Activated CD4-positive, alpha-beta T cell treated with anti-CD3 and anti-CD28 coated beads, Interleukin-2, amount 50 U/mL, for 4 hours (primary cell): ENCODE measurements at regions not wholly inside any gene's neighbourhood (a gene's known extent, or its start where the extent isn't known, plus 50 kb on each side); places are given as distances from the start of the nearest gene placed in this dataset.
"Not testable (repeated sequence)": the region's sequence is repeated elsewhere in the genome, so short reads cannot be mapped to it uniquely, and the experiment has no call there.

ENCODE experiments used
- DNase-seq, 2 experiments: peaks; one replicate each; pipeline ENCODE4 v3.0.0-alpha.2; 2020

GRCh38 chr3:102353805-102354204 lies 81.0 kb upstream of the ZPLD1 start:
- no peak for DNase-seq

- DNase-seq: no peak
Observed at GRCh38 chr3:102354818-102355515, 79.8 kb upstream of the ZPLD1 start.

- no peak for DNase-seq
Observed at GRCh38 chr3:102356506-102356905, 78.3 kb upstream of the ZPLD1 start.

DNA sequence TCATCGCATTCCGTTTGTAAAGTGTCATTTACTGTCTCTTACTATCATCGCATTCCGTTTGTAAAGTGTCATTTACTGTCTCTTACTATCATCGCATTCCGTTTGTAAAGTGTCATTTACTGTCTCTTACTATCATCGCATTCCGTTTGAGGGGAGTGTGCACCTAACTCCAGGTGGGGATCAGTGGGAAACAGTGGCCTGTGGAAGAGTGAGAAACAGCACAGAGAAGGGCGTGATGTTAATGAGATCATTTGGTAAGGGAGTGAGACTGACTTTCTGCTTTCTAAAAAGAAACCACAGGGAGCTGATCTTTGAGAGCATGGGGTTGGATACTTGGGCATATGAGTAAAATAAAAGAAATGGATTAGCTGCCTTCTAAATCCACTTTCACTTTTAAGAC lies 77.5 kb upstream of the ZPLD1 start:
- DNase-seq: not testable (repeated sequence)

GRCh38 chr3:102360183-102360860 lies 74.5 kb upstream of the ZPLD1 start:
- DNase-seq: no peak

- no peak for DNase-seq
Observed at GRCh38 chr3:102361101-102361500, 73.7 kb upstream of the ZPLD1 start.

DNA sequence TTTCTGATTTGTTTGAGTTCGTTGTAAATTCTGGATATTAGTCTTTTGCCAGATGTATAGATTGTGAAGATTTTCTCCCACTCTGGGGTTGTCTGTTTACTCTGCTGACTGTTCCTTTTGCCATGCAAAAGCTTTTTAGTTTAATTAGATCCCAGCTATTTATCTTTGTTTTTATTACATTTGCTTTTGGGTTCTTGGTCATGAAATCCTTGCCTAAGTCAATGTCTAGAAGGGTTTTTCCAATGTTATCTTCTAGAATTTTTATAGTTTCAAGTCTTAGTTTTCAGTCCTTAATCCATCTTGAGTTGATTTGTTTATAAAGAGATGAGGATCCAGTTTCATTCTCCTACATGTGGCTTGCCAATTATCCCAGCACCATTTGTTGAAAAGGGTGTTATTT lies 68.7 kb upstream of the ZPLD1 start:
- not testable (repeated sequence) for DNase-seq

GRCh38 chr3:102374863-102375634 lies 59.8 kb upstream of the ZPLD1 start:
- no peak for DNase-seq

DNA sequence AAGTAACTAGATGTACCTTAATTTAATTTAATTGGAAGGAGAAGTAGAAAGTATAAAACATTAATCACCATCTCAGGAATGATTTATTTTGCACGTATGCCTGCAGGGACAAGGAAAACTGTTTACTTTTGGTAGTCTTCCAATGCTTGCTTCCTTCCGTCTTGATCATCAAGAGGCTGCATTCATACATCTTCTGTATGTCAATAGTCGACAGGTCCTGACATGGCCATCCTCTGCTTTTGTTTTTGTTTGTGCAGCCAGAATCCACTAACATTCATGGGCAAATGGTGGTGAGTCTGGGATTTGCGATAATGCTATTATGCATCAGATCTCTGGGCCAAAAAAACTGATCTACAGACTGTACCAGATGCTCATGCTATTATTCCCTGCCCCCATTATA lies 56.6 kb upstream of the ZPLD1 start:
- no peak for DNase-seq

DNA sequence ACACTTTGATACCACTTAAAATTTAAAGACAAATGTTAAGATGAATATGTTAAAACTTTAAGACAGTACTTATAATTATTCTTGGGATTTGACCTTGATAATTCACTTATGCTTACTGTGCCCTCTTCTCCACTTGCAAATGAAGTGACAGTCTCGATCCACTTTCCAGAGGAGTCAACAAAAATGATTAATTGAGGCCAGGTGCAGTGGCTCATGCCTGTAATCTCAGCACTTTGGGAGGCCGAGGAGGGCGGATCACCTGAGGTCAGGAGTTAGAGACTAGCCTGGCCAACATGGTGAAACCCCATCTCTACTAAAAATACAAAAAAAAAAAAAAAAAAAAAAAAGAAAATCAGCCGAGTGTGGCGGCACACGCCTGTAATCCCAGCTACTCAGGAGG lies 52.6 kb upstream of the ZPLD1 start:
- not testable (repeated sequence) for DNase-seq
